ENCODE measurements at regions not wholly inside any gene's neighbourhood (a gene's known extent, or its start where the extent isn't known, plus 50 kb on each side); places are given as distances from the start of the nearest gene placed in this dataset.

- no peak overlapping the region for H3K4me3 ChIP-seq (ENCODE audit: low read depth, low read length)
- FAIRE-seq (no peak), DNase-seq (ENCODE audit: low read depth) (no peak)
- H3K36me3 ChIP-seq (ENCODE audit: control insufficient read depth, insufficient read depth, low read length): no peaks in the 10 kb centered on the region
- H3K27me3 ChIP-seq (ENCODE audit: control insufficient read depth, insufficient read depth, low read length): no peaks in the 10 kb centered on the region
- no peak for TF ChIP-seq CTCF (IDR thresholded peaks at IDR 0.05; ENCODE audit: insufficient read depth, low read length, severe bottlenecking)
Measured at GRCh38 chr16:35752773-35753558, 2293.6 kb downstream of the TP53TG3F start.

DNA sequence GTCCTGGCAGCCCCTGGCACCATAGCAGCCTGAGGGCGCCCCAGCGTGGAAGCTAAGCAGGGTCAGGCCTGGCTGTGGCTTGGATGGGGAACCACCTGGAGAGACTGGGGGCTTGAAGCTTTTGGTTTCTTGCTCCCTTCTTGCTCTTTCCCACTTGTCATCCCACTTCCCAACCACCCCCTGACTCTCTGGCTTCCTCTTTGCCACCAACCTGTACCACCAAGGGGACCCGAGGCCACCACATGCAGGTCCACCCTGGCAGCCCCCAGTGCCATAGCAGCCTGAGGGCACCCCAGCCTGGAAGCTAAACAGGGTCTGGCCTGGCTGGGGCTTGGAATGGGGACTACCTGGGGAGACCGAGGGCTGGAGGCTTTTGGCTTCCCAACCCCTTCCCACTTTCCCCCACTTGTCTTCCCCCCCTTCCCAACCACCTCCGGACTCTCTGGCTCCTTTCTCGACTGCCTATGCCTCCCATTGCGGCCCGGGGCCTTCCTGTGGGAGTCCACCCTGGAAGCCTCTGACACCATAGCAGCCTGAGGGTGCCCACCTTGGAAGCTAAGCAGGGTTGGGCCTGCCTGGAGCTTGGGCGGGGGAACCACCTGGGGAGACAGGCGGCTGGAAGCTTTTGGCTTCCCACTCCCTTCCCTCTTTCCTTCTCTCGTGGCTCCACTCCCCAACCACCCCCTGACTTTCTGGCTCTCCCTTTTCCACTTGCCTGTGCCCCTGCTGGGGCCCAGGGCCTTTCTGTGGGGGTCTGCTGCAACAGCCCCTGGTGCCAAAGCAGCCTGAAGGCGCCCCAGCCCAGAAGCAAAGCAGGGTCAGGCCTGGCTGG, 2294.4 kb downstream of the TP53TG3F start:
- no peak for FAIRE-seq
- Histone ChIP-seq H3K27me3 (ENCODE audit: control insufficient read depth, insufficient read depth, low read length) (no peaks in the 10 kb centered on the region), H3K4me3 (ENCODE audit: low read depth, low read length) (no peak overlapping the region), H3K36me3 (ENCODE audit: control insufficient read depth, insufficient read depth, low read length) (no peaks in the 10 kb centered on the region)
- DNase-seq (ENCODE audit: low read depth): no peak
- no peak for TF ChIP-seq CTCF (IDR thresholded peaks at IDR 0.05; ENCODE audit: insufficient read depth, low read length, severe bottlenecking)

DNA sequence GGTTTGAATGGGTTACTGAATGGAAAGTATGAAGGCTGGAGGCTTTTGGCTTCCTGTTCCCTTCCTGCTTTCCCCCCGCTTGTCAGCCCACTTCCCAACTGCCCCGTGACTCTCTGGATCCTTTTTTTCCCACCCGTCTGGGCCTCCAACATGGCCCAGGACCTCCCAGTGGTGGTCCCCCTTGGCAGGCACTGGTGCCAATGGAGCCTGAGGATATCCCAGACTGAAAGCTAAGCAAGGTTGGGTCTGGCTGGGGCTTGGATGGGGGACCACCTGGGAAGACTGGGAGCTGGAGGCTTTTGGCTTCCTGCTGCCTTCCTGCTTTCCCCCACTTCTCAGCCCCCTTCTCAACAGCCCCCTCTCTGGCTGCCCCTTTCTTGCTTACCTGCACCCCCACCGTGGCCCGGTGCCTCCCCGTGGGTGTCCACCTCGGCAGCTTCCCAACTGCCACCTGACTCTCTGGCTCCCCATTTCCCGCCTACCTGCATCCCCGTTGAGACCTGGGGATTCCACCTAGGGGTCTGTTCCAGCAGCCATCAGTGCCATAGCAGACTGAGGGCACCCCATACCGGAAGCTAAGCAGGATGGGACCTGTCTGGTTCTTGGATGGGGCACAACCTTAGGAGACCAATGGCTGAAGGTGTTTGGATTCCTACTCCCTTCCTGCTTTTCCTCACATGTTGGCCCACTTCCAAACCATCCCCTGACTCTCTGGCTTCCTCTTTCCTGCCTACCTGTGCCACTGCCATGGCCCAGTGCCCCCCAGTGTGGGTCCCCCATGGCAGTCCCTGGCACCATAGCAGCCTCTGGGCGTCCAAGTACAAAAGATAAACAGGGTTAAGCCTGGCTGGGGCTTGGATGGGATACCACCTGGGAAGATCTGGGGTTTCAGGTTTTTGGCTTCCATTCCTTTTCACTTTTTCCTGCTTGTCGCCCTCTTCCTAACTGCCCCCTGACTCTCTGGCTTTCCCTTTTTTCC, 2295.3 kb downstream of the TP53TG3F start:
- DNase-seq (ENCODE audit: low read depth) (no peak), FAIRE-seq (no peak)
- Histone ChIP-seq H3K4me3 (ENCODE audit: low read depth, low read length) (no peak overlapping the region), H3K27me3 (ENCODE audit: control insufficient read depth, insufficient read depth, low read length) (no peaks in the 10 kb centered on the region), H3K36me3 (ENCODE audit: control insufficient read depth, insufficient read depth, low read length) (no peaks in the 10 kb centered on the region)
- no peak for TF ChIP-seq CTCF (IDR thresholded peaks at IDR 0.05; ENCODE audit: insufficient read depth, low read length, severe bottlenecking)

DNA sequence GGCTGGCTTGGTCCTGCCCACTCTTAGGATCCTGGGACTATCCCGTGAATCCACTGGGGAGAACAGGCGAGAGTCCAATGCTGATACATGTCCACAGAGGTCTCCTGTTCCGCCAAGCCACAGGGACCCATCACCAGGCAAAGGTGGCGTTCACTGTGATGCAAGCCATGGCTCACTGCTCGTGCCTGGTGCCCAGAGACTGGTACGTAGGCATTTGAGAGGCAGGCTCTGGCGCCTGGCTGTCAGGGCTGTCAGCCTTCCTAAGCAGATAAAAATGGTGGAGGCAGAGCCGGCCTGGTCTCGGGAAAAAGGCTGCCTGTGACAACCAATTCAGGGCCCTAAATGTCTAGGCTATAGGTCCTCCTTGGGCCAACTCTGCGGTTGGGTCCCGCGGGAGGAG, 2329.0 kb downstream of the TP53TG3F start:
- Histone ChIP-seq H3K36me3 (ENCODE audit: control insufficient read depth, insufficient read depth, low read length) (no peaks in the 10 kb centered on the region), H3K4me3 (ENCODE audit: low read depth, low read length) (no peak overlapping the region), H3K27me3 (ENCODE audit: control insufficient read depth, insufficient read depth, low read length) (no peaks in the 10 kb centered on the region)
- no peak for DNase-seq (ENCODE audit: low read depth)
- no peak for FAIRE-seq
- no peak for TF ChIP-seq CTCF (IDR thresholded peaks at IDR 0.05; ENCODE audit: insufficient read depth, low read length, severe bottlenecking)

GRCh38 chr16:35792516-35793285, 2333.3 kb downstream of the TP53TG3F start:
- H3K27me3 ChIP-seq (ENCODE audit: control insufficient read depth, insufficient read depth, low read length): no peaks in the 10 kb centered on the region
- H3K4me3 ChIP-seq (ENCODE audit: low read depth, low read length): no peak overlapping the region
- no peak for FAIRE-seq
- no peak for DNase-seq (ENCODE audit: low read depth)
- no peak for TF ChIP-seq CTCF (IDR thresholded peaks at IDR 0.05; ENCODE audit: insufficient read depth, low read length, severe bottlenecking)
- no peaks in the 10 kb centered on the region for H3K36me3 ChIP-seq (ENCODE audit: control insufficient read depth, insufficient read depth, low read length)
